ENCODE measurements at regions not wholly inside any gene's neighbourhood (a gene's known extent, or its start where the extent isn't known, plus 50 kb on each side); places are given as distances from the start of the nearest gene placed in this dataset.

- DNase-seq (ENCODE audit: extremely low spot score): no peak
- POLR2A ChIA-PET: no interaction called here
- CTCF ChIA-PET: no interaction called here
- TF ChIP-seq CTBP1 (IDR thresholded peaks at IDR 0.05; ENCODE audit: borderline replicate concordance): no peak
- 0 out of 2 replicates have a peak, but pooled peaks have one; percentile 12 for TF ChIP-seq ZNF384 (IDR thresholded peaks at IDR 0.05)
Measured at GRCh38 chr3:3286014-3286413, 106.5 kb upstream of the CRBN start.

GRCh38 chr3:3281024-3281423 lies 101.5 kb upstream of the CRBN start:
- TF ChIP-seq CTBP1 (IDR thresholded peaks at IDR 0.05; ENCODE audit: borderline replicate concordance) (no peak), ZNF384 (IDR thresholded peaks at IDR 0.05) (no peak), NFRKB (IDR thresholded peaks at IDR 0.05) (no peak), L3MBTL2 (conservative IDR thresholded peaks at IDR 0.05) (no peak), SP1 (IDR thresholded peaks at IDR 0.05) (no peak), PKNOX1 (IDR thresholded peaks at IDR 0.05) (no peak), FOXK2 (IDR thresholded peaks at IDR 0.05) (no peak), ARNT (IDR thresholded peaks at IDR 0.05) (no peak), FOXM1 (IDR thresholded peaks at IDR 0.05; ENCODE audit: borderline replicate concordance) (no peak)
- ChIA-PET POLR2A (no interaction called here), CTCF (no interaction called here)
- DNase-seq (ENCODE audit: extremely low spot score): no peak

DNA sequence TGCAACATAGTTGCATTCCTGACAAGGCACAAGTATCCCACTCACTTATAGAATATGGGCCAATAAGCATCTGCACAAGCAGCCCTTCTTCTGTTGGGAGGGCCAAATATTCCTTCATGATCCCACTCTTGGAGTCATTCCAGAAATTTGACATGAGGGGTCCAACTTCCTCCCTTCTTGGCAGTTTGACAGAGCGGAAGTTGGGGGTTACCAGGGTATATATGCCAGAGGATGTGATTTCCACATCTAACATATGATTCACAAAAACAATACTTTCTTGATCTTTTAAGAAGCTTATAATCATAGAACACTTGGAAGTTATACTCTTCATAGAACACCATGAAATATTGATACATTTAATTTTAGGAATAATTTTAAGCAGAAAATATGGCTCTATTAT lies 100.9 kb upstream of the CRBN start:
- CTCF ChIA-PET: no interaction called here

DNA sequence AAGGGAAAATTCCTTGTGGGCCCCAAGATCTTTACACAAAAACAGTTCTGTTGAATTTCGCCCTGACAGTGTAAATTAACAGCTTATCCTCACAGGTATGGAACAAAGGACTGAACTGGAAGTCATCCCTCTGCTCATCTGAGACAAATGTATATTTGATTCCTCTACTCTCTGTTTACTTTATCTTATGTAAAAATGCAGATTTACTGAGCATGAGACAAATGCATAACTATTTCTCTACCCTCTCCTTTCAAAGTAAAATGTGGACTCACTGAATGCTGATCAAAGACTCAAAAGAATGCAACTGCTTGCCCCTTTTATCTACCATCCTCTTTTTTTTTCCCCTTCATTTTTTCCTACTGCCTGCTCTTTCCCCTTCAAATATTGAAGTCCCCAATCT lies 98.6 kb upstream of the CRBN start:
- TF ChIP-seq SP1 (IDR thresholded peaks at IDR 0.05) (no peak), ARNT (IDR thresholded peaks at IDR 0.05) (no peak), CTBP1 (IDR thresholded peaks at IDR 0.05; ENCODE audit: borderline replicate concordance) (no peak), NFRKB (IDR thresholded peaks at IDR 0.05) (no peak), HDGF (IDR thresholded peaks at IDR 0.05; ENCODE audit: borderline replicate concordance) (no peak), PKNOX1 (IDR thresholded peaks at IDR 0.05) (no peak), BHLHE40 (IDR thresholded peaks at IDR 0.05; ENCODE audit: borderline replicate concordance) (no peak), FOXA1 (IDR thresholded peaks at IDR 0.05) (no peak), SUZ12 (IDR thresholded peaks at IDR 0.05) (no peak), FOXM1 (IDR thresholded peaks at IDR 0.05; ENCODE audit: borderline replicate concordance) (no peak), TARDBP (IDR thresholded peaks at IDR 0.05) (no peak), ELF4 (IDR thresholded peaks at IDR 0.05) (no peak), L3MBTL2 (conservative IDR thresholded peaks at IDR 0.05) (no peak), LEF1 (IDR thresholded peaks at IDR 0.05; ENCODE audit: borderline replicate concordance) (no peak), FOXK2 (IDR thresholded peaks at IDR 0.05) (no peak)
- ChIA-PET POLR2A (no interaction called here), CTCF (no interaction called here)
- no peak for DNase-seq (ENCODE audit: extremely low spot score)

More for the DNA sequence above, 100.9 kb upstream of the CRBN start:
- no peak for TF ChIP-seq TARDBP (IDR thresholded peaks at IDR 0.05)
- TF ChIP-seq ARNT (IDR thresholded peaks at IDR 0.05): no peak
- TF ChIP-seq CTBP1 (IDR thresholded peaks at IDR 0.05; ENCODE audit: borderline replicate concordance): no peak
- TF ChIP-seq ELF4 (IDR thresholded peaks at IDR 0.05): no peak
- no peak for TF ChIP-seq HDGF (IDR thresholded peaks at IDR 0.05; ENCODE audit: borderline replicate concordance)
- TF ChIP-seq FOXM1 (IDR thresholded peaks at IDR 0.05; ENCODE audit: borderline replicate concordance): no peak
- no peak for TF ChIP-seq FOXA1 (IDR thresholded peaks at IDR 0.05)
- TF ChIP-seq ZNF384 (IDR thresholded peaks at IDR 0.05): no peak
- no peak for TF ChIP-seq PKNOX1 (IDR thresholded peaks at IDR 0.05)
- DNase-seq (ENCODE audit: extremely low spot score): no peak
- POLR2A ChIA-PET: no interaction called here

DNA sequence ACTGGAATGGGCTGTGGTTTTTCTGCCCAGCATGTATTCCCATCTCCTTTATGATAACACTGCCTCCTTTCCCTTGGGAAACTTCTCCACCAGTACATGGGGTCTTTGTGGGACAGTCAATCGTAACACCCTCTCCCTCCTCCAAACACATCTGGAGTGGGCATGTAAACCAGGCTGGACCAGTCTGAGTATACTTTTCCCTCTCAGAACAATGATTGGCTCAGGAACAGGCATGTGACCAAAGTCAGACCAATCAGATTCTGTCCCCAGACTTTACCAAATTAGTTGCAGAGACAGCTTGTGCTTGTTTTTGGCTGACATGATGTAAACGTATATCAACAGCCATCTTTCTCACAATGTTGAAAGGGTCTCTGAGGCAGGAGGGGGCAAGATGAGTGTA lies 97.1 kb upstream of the CRBN start:
- ChIA-PET CTCF (no interaction called here), POLR2A (no interaction called here)
- TF ChIP-seq FOXM1 (IDR thresholded peaks at IDR 0.05; ENCODE audit: borderline replicate concordance) (no peak), FOXK2 (IDR thresholded peaks at IDR 0.05) (no peak), ZNF384 (IDR thresholded peaks at IDR 0.05) (no peak), LEF1 (IDR thresholded peaks at IDR 0.05; ENCODE audit: borderline replicate concordance) (no peak), ELF4 (IDR thresholded peaks at IDR 0.05) (no peak), SP1 (IDR thresholded peaks at IDR 0.05) (no peak), BHLHE40 (IDR thresholded peaks at IDR 0.05; ENCODE audit: borderline replicate concordance) (no peak), HDGF (IDR thresholded peaks at IDR 0.05; ENCODE audit: borderline replicate concordance) (no peak), PKNOX1 (IDR thresholded peaks at IDR 0.05) (no peak), ARNT (IDR thresholded peaks at IDR 0.05) (no peak), L3MBTL2 (conservative IDR thresholded peaks at IDR 0.05) (no peak), CTBP1 (IDR thresholded peaks at IDR 0.05; ENCODE audit: borderline replicate concordance) (no peak), SUZ12 (IDR thresholded peaks at IDR 0.05) (no peak), TARDBP (IDR thresholded peaks at IDR 0.05) (no peak), FOXA1 (IDR thresholded peaks at IDR 0.05) (no peak), NFRKB (IDR thresholded peaks at IDR 0.05) (no peak)
- no peak for DNase-seq (ENCODE audit: extremely low spot score)

DNA sequence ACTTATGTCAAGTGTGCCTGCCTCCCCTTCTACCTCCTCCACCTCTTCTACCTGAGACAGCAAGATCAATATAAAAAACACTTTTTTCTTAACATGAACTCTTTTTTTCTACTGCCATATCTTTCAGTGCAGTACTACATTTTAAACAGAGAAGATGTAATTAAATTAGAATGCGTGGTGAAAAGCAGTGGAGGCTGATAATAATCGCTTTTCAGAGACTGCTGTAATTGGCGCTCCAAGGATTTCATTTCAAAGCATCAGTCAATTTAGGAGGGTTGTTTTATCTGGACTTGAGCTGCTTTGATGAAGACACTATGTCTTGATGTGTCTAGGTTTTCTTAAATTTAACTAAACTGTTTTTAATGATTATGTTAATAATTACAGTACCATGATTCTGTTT lies 85.3 kb upstream of the CRBN start:
- DNase-seq (ENCODE audit: extremely low spot score): no peak
- ChIA-PET CTCF (no interaction called here), POLR2A (no interaction called here)
- no peak for TF ChIP-seq CTBP1 (IDR thresholded peaks at IDR 0.05; ENCODE audit: borderline replicate concordance)
- no peak for TF ChIP-seq SUZ12 (IDR thresholded peaks at IDR 0.05)
- no peak for TF ChIP-seq LEF1 (IDR thresholded peaks at IDR 0.05; ENCODE audit: borderline replicate concordance)
- no peak for TF ChIP-seq ZNF384 (IDR thresholded peaks at IDR 0.05)
- TF ChIP-seq ARNT (IDR thresholded peaks at IDR 0.05): no peak
- no peak for TF ChIP-seq FOXA1 (IDR thresholded peaks at IDR 0.05)
- no peak for TF ChIP-seq FOXM1 (IDR thresholded peaks at IDR 0.05; ENCODE audit: borderline replicate concordance)
- TF ChIP-seq HDGF (IDR thresholded peaks at IDR 0.05; ENCODE audit: borderline replicate concordance): no peak
- no peak for TF ChIP-seq ELF4 (IDR thresholded peaks at IDR 0.05)
- no peak for TF ChIP-seq FOXK2 (IDR thresholded peaks at IDR 0.05)
- no peak for TF ChIP-seq NFRKB (IDR thresholded peaks at IDR 0.05)
- TF ChIP-seq PKNOX1 (IDR thresholded peaks at IDR 0.05): no peak
- TF ChIP-seq BHLHE40 (IDR thresholded peaks at IDR 0.05; ENCODE audit: borderline replicate concordance): no peak
- no peak for TF ChIP-seq TARDBP (IDR thresholded peaks at IDR 0.05)
